Small intestine (tissue), 7 donors: ENCODE measurements at regions not wholly inside any gene's neighbourhood (a gene's known extent, or its start where the extent isn't known, plus 50 kb on each side); places are given as distances from the start of the nearest gene placed in this dataset.

Experiments
- DNase-seq, 2 donors: peaks; one replicate each; pipeline versions ENCODE4 v3.0.0 to v3.0.0-alpha.2; 2013
- FAIRE-seq: peaks from 2 replicates; lab custom pipeline; 2012; peaks lifted over from hg19 to GRCh38; lab: Jason Lieb, UNC
- H3K27ac ChIP-seq, 3 donors: one replicate each; pipeline ENCODE4 v1.5.1; 2013; ENCODE audit warnings: low read length in 2 of 3, mild to moderate bottlenecking in 2 of 3, control low read depth in 1 of 3, inconsistent platforms in 1 of 3, low read depth in 1 of 3, moderate library complexity in 1 of 3
- H3K27me3 ChIP-seq, 3 donors: one replicate each; pipeline ENCODE4 v1.6.1; 2013; ENCODE audit warnings: low read length in 3 of 3, inconsistent platforms in 1 of 3; ENCODE audit not compliant: control insufficient read depth in 3 of 3, insufficient read depth in 3 of 3
- H3K36me3 ChIP-seq, 3 donors: one replicate each; pipeline ENCODE4 v1.6.1; 2013; ENCODE audit warnings: low read length in 3 of 3, inconsistent platforms in 1 of 3, low read depth in 1 of 3, mild to moderate bottlenecking in 1 of 3, moderate library complexity in 1 of 3; ENCODE audit not compliant: control insufficient read depth in 3 of 3, insufficient read depth in 2 of 3
- H3K4me1 ChIP-seq, 3 donors: one replicate each; pipeline ENCODE4 v1.6.1; 2013; ENCODE audit warnings: low read length in 2 of 3, inconsistent platforms in 1 of 3, low read depth in 1 of 3, mild to moderate bottlenecking in 1 of 3, moderate library complexity in 1 of 3; ENCODE audit not compliant: control insufficient read depth in 3 of 3, insufficient read depth in 2 of 3
- H3K4me3 ChIP-seq, 3 donors: one replicate each; pipeline ENCODE4 v1.5.1; 2013; ENCODE audit warnings: low read length in 3 of 3, control low read depth in 1 of 3, inconsistent platforms in 1 of 3, low read depth in 1 of 3, mild to moderate bottlenecking in 1 of 3, moderate library complexity in 1 of 3
- H3K9me3 ChIP-seq, 2 donors: one replicate each; pipeline ENCODE4 v1.6.1; 2013; ENCODE audit warnings: low read depth in 1 of 2, low read length in 1 of 2; ENCODE audit not compliant: control insufficient read depth in 2 of 2, insufficient read depth in 1 of 2
- WGBS, 3 donors: extraction: QIAGEN DNeasy Blood & Tissue Kit; methylation state at CpG; one replicate each; pipeline ENCODE4 v1.1.7; 2013; 5-methylcytosine and 5-hydroxymethylcytosine counted together
- donor health status: healthy with polysubstance abuse.
- donor health status: control.
- donor health status: control.
- donor health status: Bipolar disorder and iron deficiency.
- donor health status: healthy.

GRCh38 chr4:67124716-67125115, 420.6 kb downstream of the CENPC start:
- WGBS, 3 donors: 73 to 76% (median 75%) methylated on average over 4 of the region's 4 CpGs
- no peaks in the 10 kb centered on the region for H3K36me3 ChIP-seq
- H3K27ac ChIP-seq: no peak overlapping the region
- FAIRE-seq (no peak), DNase-seq (no peak)
- no peaks in the 10 kb centered on the region for H3K9me3 ChIP-seq
- H3K27me3 ChIP-seq: no peaks in the 10 kb centered on the region
- H3K4me3 ChIP-seq: no peak overlapping the region
- no peaks in the 10 kb centered on the region for H3K4me1 ChIP-seq

GRCh38 chr4:67122029-67122428, 423.3 kb downstream of the CENPC start:
- no peaks in the 10 kb centered on the region for H3K36me3 ChIP-seq
- no peaks in the 10 kb centered on the region for H3K4me1 ChIP-seq
- no peaks in the 10 kb centered on the region for H3K9me3 ChIP-seq
- WGBS, 3 donors: 9 to 18% (median 17%) methylated on average over 3 of the region's 3 CpGs
- DNase-seq (peak in 1 of 2 donors; percentile 13), FAIRE-seq (no peak)
- no peak overlapping the region for H3K4me3 ChIP-seq
- no peaks in the 10 kb centered on the region for H3K27me3 ChIP-seq
- H3K27ac ChIP-seq: no peak overlapping the region

- no peak overlapping the region for H3K27ac ChIP-seq
- no peaks in the 10 kb centered on the region for H3K27me3 ChIP-seq
- H3K9me3 ChIP-seq: no peaks in the 10 kb centered on the region
- no peak for FAIRE-seq
- no peaks in the 10 kb centered on the region for H3K4me1 ChIP-seq
- WGBS, 3 donors: 21 to 44% (median 26%) methylated on average over 1 of the region's 1 CpG
- H3K36me3 ChIP-seq: no peaks in the 10 kb centered on the region
- no peak overlapping the region for H3K4me3 ChIP-seq
- no peak for DNase-seq
These were observed 424.9 kb downstream of the CENPC start for GRCh38 chr4:67120369-67120768.

GRCh38 chr4:67109276-67109675, 436.0 kb downstream of the CENPC start:
- Histone ChIP-seq H3K9me3 (no peaks in the 10 kb centered on the region), H3K27ac (no peak overlapping the region), H3K4me1 (no peaks in the 10 kb centered on the region), H3K4me3 (no peak overlapping the region), H3K36me3 (no peaks in the 10 kb centered on the region), H3K27me3 (no peaks in the 10 kb centered on the region)
- no peak for FAIRE-seq
- no peak for DNase-seq

- Histone ChIP-seq H3K27ac (no peak overlapping the region), H3K9me3 (no peaks in the 10 kb centered on the region), H3K36me3 (no peaks in the 10 kb centered on the region), H3K4me3 (no peak overlapping the region), H3K4me1 (no peaks in the 10 kb centered on the region), H3K27me3 (no peaks in the 10 kb centered on the region)
- DNase-seq (peak in 1 of 2 donors; percentile 11), FAIRE-seq (no peak)
- WGBS, 3 donors: 19 to 38% (median 25%) methylated on average over 3 of the region's 3 CpGs
These were observed 438.3 kb downstream of the CENPC start for GRCh38 chr4:67106861-67107460.

GRCh38 chr4:67104145-67104544, 441.2 kb downstream of the CENPC start:
- no peak overlapping the region for H3K27ac ChIP-seq
- H3K9me3 ChIP-seq: no peaks in the 10 kb centered on the region
- no peak overlapping the region for H3K4me3 ChIP-seq
- no peaks in the 10 kb centered on the region for H3K36me3 ChIP-seq
- DNase-seq (no peak), FAIRE-seq (no peak)
- no peaks in the 10 kb centered on the region for H3K27me3 ChIP-seq
- 40 to 47% (median 47%) methylated on average over 3 of the region's 3 CpGs for WGBS, 3 donors
- no peaks in the 10 kb centered on the region for H3K4me1 ChIP-seq

GRCh38 chr4:67103001-67103747, 442.1 kb downstream of the CENPC start:
- no peaks in the 10 kb centered on the region for H3K36me3 ChIP-seq
- FAIRE-seq: no peak

GRCh38 chr4:67101612-67102011, 443.7 kb downstream of the CENPC start:
- Histone ChIP-seq H3K27me3 (no peaks in the 10 kb centered on the region), H3K36me3 (no peaks in the 10 kb centered on the region), H3K9me3 (no peaks in the 10 kb centered on the region), H3K4me3 (no peak overlapping the region), H3K4me1 (no peaks in the 10 kb centered on the region), H3K27ac (no peak overlapping the region)
- no peak for FAIRE-seq
- no peak for DNase-seq

More at GRCh38 chr4:67103001-67103747, 442.1 kb downstream of the CENPC start:
- H3K9me3 ChIP-seq: no peaks in the 10 kb centered on the region
- H3K27ac ChIP-seq: no peak overlapping the region
- no peaks in the 10 kb centered on the region for H3K27me3 ChIP-seq
- WGBS, 3 donors: 69 to 76% (median 70%) methylated on average over 6 of the region's 6 CpGs
- DNase-seq: no peak
- no peak overlapping the region for H3K4me3 ChIP-seq
- no peaks in the 10 kb centered on the region for H3K4me1 ChIP-seq
